ENCODE measurements at regions not wholly inside any gene's neighbourhood (a gene's known extent, or its start where the extent isn't known, plus 50 kb on each side); places are given as distances from the start of the nearest gene placed in this dataset.

- no peak for TF ChIP-seq TAF1 (IDR thresholded peaks at IDR 0.05; ENCODE audit: borderline replicate concordance, low read depth, low read length)
- TF ChIP-seq POLR2A (IDR thresholded peaks at IDR 0.05; ENCODE audit: low read depth, low read length): no peak
These were observed 661.4 kb downstream of the EPHA7 start for GRCh38 chr6:92757925-92758324.
